HEK293T (cell line): ENCODE measurements at regions not wholly inside any gene's neighbourhood (a gene's known extent, or its start where the extent isn't known, plus 50 kb on each side); places are given as distances from the start of the nearest gene placed in this dataset.

Source experiments
- ELF4 ChIP-seq: fragments of 450-650 bp; IDR thresholded peaks from 2 replicates; pipeline ENCODE4 v1.6.1; 2017; ENCODE audit warnings: antibody characterized with exemption
- FOXA1 ChIP-seq: fragments of 450-650 bp; IDR thresholded peaks from 2 replicates; pipeline ENCODE4 v1.6.1; 2016; ENCODE audit warnings: mild to moderate bottlenecking
- FOXK2 ChIP-seq: fragments of 450-650 bp; IDR thresholded peaks from 2 replicates; pipeline ENCODE4 v1.6.1; 2016; ENCODE audit warnings: mild to moderate bottlenecking
- FOXM1 ChIP-seq: fragments of 450-650 bp; IDR thresholded peaks from 2 replicates; pipeline ENCODE4 v1.6.1; 2017; ENCODE audit warnings: mild to moderate bottlenecking, borderline replicate concordance
- SP1 ChIP-seq: fragments of 450-650 bp; IDR thresholded peaks from 2 replicates; pipeline ENCODE4 v1.6.1; 2017
- SUZ12 ChIP-seq: fragments of 450-650 bp; IDR thresholded peaks from 2 replicates; pipeline ENCODE4 v1.6.1; 2016; ENCODE audit warnings: mild to moderate bottlenecking
- ZNF384 ChIP-seq: fragments of 450-650 bp; IDR thresholded peaks from 2 replicates; pipeline ENCODE4 v1.6.1; 2016

- no peak for TF ChIP-seq ELF4
- no peak for TF ChIP-seq ZNF384
- TF ChIP-seq FOXK2, result no peak
- TF ChIP-seq FOXM1, result no peak
- no peak for TF ChIP-seq SUZ12
- no peak for TF ChIP-seq SP1
- no peak for TF ChIP-seq FOXA1
Measured at GRCh38 chr3:189070965-189071364, 100.8 kb upstream of the TPRG1 start.
